MM.1S (cell line): ENCODE measurements at regions not wholly inside any gene's neighbourhood (a gene's known extent, or its start where the extent isn't known, plus 50 kb on each side); places are given as distances from the start of the nearest gene placed in this dataset.

ENCODE experiments used
- DNase-seq: peaks from one replicate; pipeline ENCODE4 v3.0.0-alpha.2; 2015
- H2AFZ ChIP-seq: fragments of 300-600 bp; sonication (generic); 2 replicates; pipeline ENCODE4 v1.6.0; 2016; ENCODE audit warnings: antibody characterized with exemption, low read length
- H3F3A ChIP-seq: fragments of 300-600 bp; sonication (generic); 2 replicates; pipeline ENCODE4 v1.6.1; 2016; ENCODE audit warnings: mild to moderate bottlenecking, antibody characterized with exemption, low read length, moderate library complexity, mixed read lengths; ENCODE audit not compliant: insufficient read depth
- H3K27ac ChIP-seq: fragments of 300-600 bp; sonication (generic); 2 replicates; pipeline ENCODE4 v1.5.1; 2016; ENCODE audit warnings: mild to moderate bottlenecking, low read length
- H3K27me3 ChIP-seq: fragments of 300-600 bp; sonication (generic); replicated peaks from 2 replicates; pipeline ENCODE4 v1.6.0; 2016; ENCODE audit warnings: low read length; ENCODE audit not compliant: insufficient read depth
- H3K36me3 ChIP-seq: fragments of 300-600 bp; sonication (generic); replicated peaks from 2 replicates; pipeline ENCODE4 v1.6.1; 2016; ENCODE audit warnings: mild to moderate bottlenecking, low read length, mixed read lengths; ENCODE audit not compliant: insufficient read depth
- H3K4me1 ChIP-seq: fragments of 300-600 bp; sonication (generic); 2 replicates; pipeline ENCODE4 v1.6.1; 2016; ENCODE audit warnings: low read length, mixed read lengths
- H3K4me2 ChIP-seq: fragments of 300-600 bp; sonication (generic); 2 replicates; pipeline ENCODE4 v1.6.0; 2016; ENCODE audit warnings: low read depth, low read length
- H3K4me3 ChIP-seq: fragments of 300-600 bp; sonication (generic); 2 replicates; pipeline ENCODE4 v1.5.1; 2016; ENCODE audit warnings: low read length, mixed read lengths
- H3K79me2 ChIP-seq: fragments of 300-600 bp; sonication (generic); 2 replicates; pipeline ENCODE4 v1.6.1; 2016; ENCODE audit warnings: mixed run types, low read length, mixed read lengths
- H3K9ac ChIP-seq: fragments of 300-600 bp; sonication (generic); 2 replicates; pipeline ENCODE4 v1.6.1; 2016; ENCODE audit warnings: low read length, mixed read lengths
- H3K9me2 ChIP-seq: fragments of 300-600 bp; sonication (generic); replicated peaks from 2 replicates; pipeline ENCODE4 v1.6.1; 2016; ENCODE audit warnings: mild to moderate bottlenecking, low read length, mixed read lengths; ENCODE audit not compliant: insufficient read depth
- H3K9me3 ChIP-seq: fragments of 300-600 bp; sonication (generic); replicated peaks from 2 replicates; pipeline ENCODE4 v1.6.1; 2016; ENCODE audit warnings: mild to moderate bottlenecking, low read length, mixed read lengths; ENCODE audit not compliant: insufficient read depth
- H4K20me1 ChIP-seq: fragments of 300-600 bp; sonication (generic); 2 replicates; pipeline ENCODE4 v1.6.1; 2016; ENCODE audit warnings: mild to moderate bottlenecking, low read length, moderate library complexity, mixed read lengths; ENCODE audit not compliant: insufficient read depth
- EZH2 ChIP-seq: fragments of 300-600 bp; sonication (generic); optimal IDR thresholded peaks from 2 replicates; pipeline ENCODE3; 2017; ENCODE audit warnings: low read depth, mild to moderate bottlenecking, antibody characterized with exemption, low read length, mixed read lengths
- EZH2phosphoT487 ChIP-seq: fragments of 300-600 bp; sonication (generic); IDR thresholded peaks from 2 replicates; pipeline ENCODE4 v1.6.1; 2018; ENCODE audit warnings: antibody characterized with exemption, low read length
- TF ChIP-seq, protein P1 (sequence below): fragments of 300-600 bp; sonication (generic); IDR thresholded peaks from 2 replicates; pipeline ENCODE4 v1.5.1; 2016; ENCODE audit warnings: antibody characterized with exemption, low read length, mixed read lengths

DNA sequence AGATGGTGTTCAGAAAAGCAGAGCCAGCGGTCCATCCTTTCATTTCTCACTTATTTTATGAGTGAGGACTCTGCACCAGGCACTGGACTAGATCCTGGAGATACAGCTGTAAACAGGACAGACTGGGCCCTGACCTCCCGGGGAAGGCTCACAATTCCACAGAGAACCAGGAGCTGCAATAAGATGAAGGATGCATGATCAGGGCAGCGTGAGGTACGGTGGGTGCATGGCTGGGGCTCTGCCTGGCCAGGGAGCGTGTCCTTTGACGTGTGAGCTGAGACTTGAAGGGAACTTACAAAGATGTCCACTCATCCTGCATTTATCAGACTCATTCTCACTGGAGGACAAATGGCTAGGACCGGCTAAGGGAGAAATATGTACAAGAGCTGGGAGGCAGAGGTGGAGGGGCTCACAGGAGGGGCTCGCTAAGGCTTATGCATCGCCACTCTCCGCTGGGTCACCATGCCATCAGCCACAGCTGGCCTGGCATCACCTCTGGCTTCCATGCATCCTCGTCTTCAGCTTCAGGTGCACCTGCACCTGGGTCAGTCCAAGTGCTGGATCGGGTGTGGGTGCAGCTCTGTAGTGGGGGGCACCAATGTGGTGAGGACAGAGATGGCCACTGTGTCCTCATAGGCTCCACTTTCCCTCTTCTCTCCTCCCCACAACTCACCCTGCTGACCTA, 213.9 kb downstream of the TOMM20 start:
- Histone ChIP-seq H3K36me3 (no peaks in the 10 kb centered on the region), H2AFZ (no peak overlapping the region), H3K27ac (no peak overlapping the region), H3K79me2 (no peaks in the 10 kb centered on the region), H3K9me3 (no peaks in the 10 kb centered on the region), H3K4me1 (no peaks in the 10 kb centered on the region), H3K4me3 (no peak overlapping the region), H3K27me3 (no peaks in the 10 kb centered on the region), H3K9me2 (no peaks in the 10 kb centered on the region), H3K9ac (no peak overlapping the region), H3K4me2 (no peak overlapping the region), H4K20me1 (no peaks in the 10 kb centered on the region), H3F3A (no peaks in the 10 kb centered on the region)
- no peak for DNase-seq
- TF ChIP-seq EZH2 (no peak), EZH2phosphoT487 (no peak)
- TF ChIP-seq, protein P1, sequence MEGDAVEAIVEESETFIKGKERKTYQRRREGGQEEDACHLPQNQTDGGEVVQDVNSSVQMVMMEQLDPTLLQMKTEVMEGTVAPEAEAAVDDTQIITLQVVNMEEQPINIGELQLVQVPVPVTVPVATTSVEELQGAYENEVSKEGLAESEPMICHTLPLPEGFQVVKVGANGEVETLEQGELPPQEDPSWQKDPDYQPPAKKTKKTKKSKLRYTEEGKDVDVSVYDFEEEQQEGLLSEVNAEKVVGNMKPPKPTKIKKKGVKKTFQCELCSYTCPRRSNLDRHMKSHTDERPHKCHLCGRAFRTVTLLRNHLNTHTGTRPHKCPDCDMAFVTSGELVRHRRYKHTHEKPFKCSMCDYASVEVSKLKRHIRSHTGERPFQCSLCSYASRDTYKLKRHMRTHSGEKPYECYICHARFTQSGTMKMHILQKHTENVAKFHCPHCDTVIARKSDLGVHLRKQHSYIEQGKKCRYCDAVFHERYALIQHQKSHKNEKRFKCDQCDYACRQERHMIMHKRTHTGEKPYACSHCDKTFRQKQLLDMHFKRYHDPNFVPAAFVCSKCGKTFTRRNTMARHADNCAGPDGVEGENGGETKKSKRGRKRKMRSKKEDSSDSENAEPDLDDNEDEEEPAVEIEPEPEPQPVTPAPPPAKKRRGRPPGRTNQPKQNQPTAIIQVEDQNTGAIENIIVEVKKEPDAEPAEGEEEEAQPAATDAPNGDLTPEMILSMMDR = no peak

DNA sequence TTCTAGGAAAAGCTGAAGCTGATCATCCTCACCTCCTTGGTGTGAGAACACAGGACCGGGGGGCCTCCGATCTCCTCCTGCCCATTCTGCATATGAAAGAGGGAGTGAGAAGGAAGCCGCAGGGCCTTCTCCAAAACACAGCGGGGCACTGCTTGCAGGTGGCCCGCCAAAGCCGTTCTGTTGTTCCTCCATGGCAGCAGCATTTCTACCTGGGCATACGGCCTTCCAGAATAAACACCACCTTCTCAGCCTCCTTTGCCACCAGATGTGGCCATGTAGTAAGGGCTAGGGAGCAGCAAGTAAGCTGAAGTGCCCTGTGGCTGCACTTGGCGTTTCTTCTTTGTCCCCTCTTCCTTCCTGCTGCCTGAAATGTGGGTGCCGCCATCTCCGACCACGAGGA, 214.9 kb downstream of the TOMM20 start:
- Histone ChIP-seq H3K9me2 (no peaks in the 10 kb centered on the region), H3K9me3 (no peaks in the 10 kb centered on the region), H3K27me3 (no peaks in the 10 kb centered on the region), H2AFZ (no peak overlapping the region), H3F3A (no peaks in the 10 kb centered on the region), H3K36me3 (no peaks in the 10 kb centered on the region), H3K4me3 (no peak overlapping the region), H3K4me2 (no peak overlapping the region), H3K79me2 (no peaks in the 10 kb centered on the region), H3K9ac (no peak overlapping the region), H4K20me1 (no peaks in the 10 kb centered on the region), H3K27ac (no peak overlapping the region), H3K4me1 (no peaks in the 10 kb centered on the region)
- TF ChIP-seq EZH2 = no peak
- no peak for TF ChIP-seq EZH2phosphoT487
- DNase-seq = no peak

DNA sequence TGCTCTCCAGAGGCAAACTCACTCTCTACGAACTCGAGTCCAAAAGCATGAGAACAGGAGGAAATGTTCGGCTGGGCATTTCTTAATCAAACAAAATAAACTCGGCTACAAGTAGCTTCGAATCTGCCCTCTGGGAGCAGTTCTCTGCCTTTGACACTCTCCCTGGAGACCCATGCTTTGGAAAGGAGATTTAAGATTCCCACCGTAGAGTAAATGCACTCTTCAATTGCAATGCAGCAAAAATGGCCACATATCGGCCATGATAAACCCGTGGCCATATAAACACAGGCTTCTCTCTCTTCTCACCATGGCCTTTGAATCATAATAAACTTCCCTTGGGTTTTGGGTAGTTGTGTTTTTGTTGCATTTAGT, 215.4 kb downstream of the TOMM20 start:
- no peaks in the 10 kb centered on the region for H3K9me2 ChIP-seq
- H3K4me3 ChIP-seq = no peak overlapping the region
- no peaks in the 10 kb centered on the region for H3K9me3 ChIP-seq
- H3K4me2 ChIP-seq = no peak overlapping the region
- no peak for TF ChIP-seq EZH2
- no peak for TF ChIP-seq EZH2phosphoT487
- TF ChIP-seq, protein P1 = no peak
- no peak for DNase-seq
- no peaks in the 10 kb centered on the region for H3K27me3 ChIP-seq
- no peak overlapping the region for H3K27ac ChIP-seq
- H3K36me3 ChIP-seq = no peaks in the 10 kb centered on the region
- H4K20me1 ChIP-seq = no peaks in the 10 kb centered on the region
- H3K4me1 ChIP-seq = no peaks in the 10 kb centered on the region
- H2AFZ ChIP-seq = no peak overlapping the region
- no peak overlapping the region for H3K9ac ChIP-seq
- no peaks in the 10 kb centered on the region for H3K79me2 ChIP-seq
- no peaks in the 10 kb centered on the region for H3F3A ChIP-seq

- H4K20me1 ChIP-seq = no peaks in the 10 kb centered on the region
- no peak overlapping the region for H3K9ac ChIP-seq
- no peaks in the 10 kb centered on the region for H3K9me2 ChIP-seq
- H3K27ac ChIP-seq = no peak overlapping the region
- no peaks in the 10 kb centered on the region for H3K27me3 ChIP-seq
- no peaks in the 10 kb centered on the region for H3K79me2 ChIP-seq
- no peak overlapping the region for H3K4me3 ChIP-seq
- no peak for DNase-seq
- no peaks in the 10 kb centered on the region for H3K4me1 ChIP-seq
- H2AFZ ChIP-seq = no peak overlapping the region
- H3F3A ChIP-seq = no peaks in the 10 kb centered on the region
- H3K4me2 ChIP-seq = no peak overlapping the region
- H3K9me3 ChIP-seq = no peaks in the 10 kb centered on the region
- TF ChIP-seq EZH2phosphoT487 = no peak
- TF ChIP-seq EZH2 = no peak
- TF ChIP-seq, protein P1 = no peak
- no peaks in the 10 kb centered on the region for H3K36me3 ChIP-seq
Observed at GRCh38 chr1:234912548-234913277, 215.9 kb downstream of the TOMM20 start.
